Activated T-cell treated with anti-CD3 and anti-CD28 coated beads, Interleukin-2, amount 50 U/mL, for 72 hours (primary cell): ENCODE measurements at regions not wholly inside any gene's neighbourhood (a gene's known extent, or its start where the extent isn't known, plus 50 kb on each side); places are given as distances from the start of the nearest gene placed in this dataset.

ENCODE experiments used
- ATAC-seq, 2 donors: fragments of 150-1000 bp; cut with Tn5 transposase; replicated peaks in 1 of 2; 2 replicates each; pipeline ENCODE4 v1.10.0; 2021; ENCODE audit warnings: moderate library complexity in 2 of 2, mild to moderate bottlenecking in 1 of 2
- DNase-seq, 2 donors: peaks; one replicate each; pipeline ENCODE4 v3.0.0; 2021 to 2022; ENCODE audit warnings: mixed read lengths in 1 of 2
- H3K27ac Mint-ChIP-seq: one replicate; pipeline ENCODE4 v1.8.0; 2022; ENCODE audit warnings: mild to moderate bottlenecking, moderate library complexity, mixed read lengths
- H3K27me3 Mint-ChIP-seq: one replicate; pipeline ENCODE4 v1.8.0; 2022; ENCODE audit warnings: low read depth, mixed read lengths
- H3K36me3 Mint-ChIP-seq, 2 donors: one replicate each; pipeline ENCODE4 v1.8.0; 2022; ENCODE audit warnings: mixed read lengths in 2 of 2, mild to moderate bottlenecking in 1 of 2; ENCODE audit not compliant: insufficient read depth in 2 of 2
- H3K4me1 Mint-ChIP-seq: one replicate; pipeline ENCODE4 v1.8.0; 2022; ENCODE audit warnings: low read depth, mixed read lengths
- H3K4me3 Mint-ChIP-seq, 2 donors: one replicate each; pipeline ENCODE4 v1.8.0; 2022; ENCODE audit warnings: mild to moderate bottlenecking in 2 of 2, mixed read lengths in 2 of 2, moderate library complexity in 2 of 2
- H3K9me3 Mint-ChIP-seq, 2 donors: one replicate each; pipeline ENCODE4 v1.8.0; 2022; ENCODE audit warnings: mixed read lengths in 2 of 2

GRCh38 chr16:51433599-51433998 lies 282.5 kb upstream of the SALL1 start:
- no peaks in the 10 kb centered on the region for H3K27me3 Mint-ChIP-seq
- no peak overlapping the region for H3K27ac Mint-ChIP-seq
- H3K4me3 Mint-ChIP-seq, result no peak overlapping the region
- peaks cover 0 to 2% of the 10 kb centered on the region in 2 donors for H3K36me3 Mint-ChIP-seq
- H3K9me3 Mint-ChIP-seq, result peaks cover 8% of the 10 kb centered on the region in 2 donors
- DNase-seq (no peak), ATAC-seq (no peak)
- H3K4me1 Mint-ChIP-seq, result no peaks in the 10 kb centered on the region

GRCh38 chr16:51431517-51432241 lies 280.6 kb upstream of the SALL1 start:
- no peak overlapping the region for H3K4me3 Mint-ChIP-seq
- no peaks in the 10 kb centered on the region for H3K27me3 Mint-ChIP-seq

GRCh38 chr16:51430716-51431369 lies 279.8 kb upstream of the SALL1 start:
- Mint-ChIP-seq H3K4me1 (no peaks in the 10 kb centered on the region), H3K27me3 (no peaks in the 10 kb centered on the region), H3K9me3 (peaks cover 8 to 10% of the 10 kb centered on the region in 2 donors), H3K36me3 (peaks cover 0 to 2% of the 10 kb centered on the region in 2 donors), H3K27ac (no peak overlapping the region), H3K4me3 (no peak overlapping the region)
- ATAC-seq, result no peak
- DNase-seq, result no peak

More at GRCh38 chr16:51431517-51432241, 280.6 kb upstream of the SALL1 start:
- Mint-ChIP-seq H3K27ac (no peak overlapping the region), H3K4me1 (no peaks in the 10 kb centered on the region), H3K9me3 (peaks cover 8 to 10% of the 10 kb centered on the region in 2 donors), H3K36me3 (peaks cover 0 to 2% of the 10 kb centered on the region in 2 donors)
- no peak for DNase-seq
- no peak for ATAC-seq

DNA sequence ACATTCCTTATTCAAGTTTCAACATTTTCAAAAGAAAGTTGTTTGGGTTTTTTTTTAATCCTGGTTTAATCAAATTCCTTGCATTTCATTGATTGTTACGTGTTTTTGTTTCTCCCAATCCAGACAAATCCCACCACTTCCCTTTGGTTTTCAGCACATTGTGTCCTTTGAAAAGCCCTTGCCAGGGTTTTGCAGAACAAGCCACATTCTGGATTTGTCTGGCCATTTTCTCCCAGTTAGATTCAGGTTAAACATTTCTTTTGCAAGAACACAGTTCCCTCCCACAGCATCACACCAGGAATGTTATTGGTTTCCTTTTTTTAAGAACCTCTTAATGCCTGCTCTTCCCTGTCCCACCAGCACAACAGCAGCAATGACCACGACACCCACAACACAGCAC lies 278.0 kb upstream of the SALL1 start:
- H3K4me3 Mint-ChIP-seq, result no peak overlapping the region
- H3K9me3 Mint-ChIP-seq, result peaks cover 8 to 9% of the 10 kb centered on the region in 2 donors
- no peaks in the 10 kb centered on the region for H3K4me1 Mint-ChIP-seq
- no peak overlapping the region for H3K27ac Mint-ChIP-seq
- peaks cover 0 to 2% of the 10 kb centered on the region in 2 donors for H3K36me3 Mint-ChIP-seq
- H3K27me3 Mint-ChIP-seq, result no peaks in the 10 kb centered on the region
- ATAC-seq (no peak), DNase-seq (no peak)

DNA sequence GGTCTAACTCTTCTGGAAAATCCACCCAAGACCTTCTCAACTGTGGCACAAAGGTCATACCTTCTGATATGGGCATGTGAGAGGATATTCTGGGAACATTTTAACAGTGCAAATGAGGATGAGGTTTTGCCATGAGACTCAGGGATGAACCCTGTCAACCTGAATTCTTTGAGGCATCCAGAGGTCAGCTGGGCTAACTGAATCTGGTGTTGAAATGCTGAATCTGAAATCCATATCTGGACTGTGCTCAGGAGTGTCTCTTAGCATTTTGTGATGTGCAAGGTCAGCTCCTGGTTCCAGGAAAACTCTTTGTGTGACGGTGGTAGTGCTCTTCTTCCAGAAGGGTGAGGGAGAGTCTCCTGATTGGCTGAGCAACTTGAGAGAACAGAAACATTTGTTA lies 276.0 kb upstream of the SALL1 start:
- ATAC-seq (no peak), DNase-seq (no peak)
- no peak overlapping the region for H3K27ac Mint-ChIP-seq
- no peak overlapping the region for H3K4me3 Mint-ChIP-seq
- H3K27me3 Mint-ChIP-seq, result no peaks in the 10 kb centered on the region
- peaks cover 9% of the 10 kb centered on the region in 2 donors for H3K9me3 Mint-ChIP-seq
- no peaks in the 10 kb centered on the region for H3K4me1 Mint-ChIP-seq
- peaks cover 0 to 2% of the 10 kb centered on the region in 2 donors for H3K36me3 Mint-ChIP-seq

DNA sequence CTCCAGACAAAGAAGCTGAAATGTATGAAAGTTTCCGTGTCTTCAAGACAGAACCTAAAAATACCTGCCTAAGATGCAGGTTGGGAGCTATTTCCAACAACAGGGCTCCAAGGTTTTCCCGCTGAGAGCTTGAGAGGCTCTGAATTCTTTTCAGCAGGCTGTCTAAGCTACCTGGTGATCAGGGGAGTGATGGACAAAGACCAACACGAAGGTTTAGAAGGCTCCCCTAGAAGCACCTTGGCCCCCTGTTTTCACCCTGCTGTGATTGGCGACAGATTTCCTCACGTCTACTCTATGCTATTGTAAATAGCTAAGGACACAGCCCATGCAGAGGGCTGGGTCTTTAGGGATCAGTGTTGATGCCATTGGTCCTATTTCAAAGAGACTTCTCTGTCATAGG lies 275.2 kb upstream of the SALL1 start:
- no peaks in the 10 kb centered on the region for H3K27me3 Mint-ChIP-seq
- no peak overlapping the region for H3K27ac Mint-ChIP-seq
- peaks cover 7% of the 10 kb centered on the region in 2 donors for H3K9me3 Mint-ChIP-seq
- no peak overlapping the region for H3K4me3 Mint-ChIP-seq
- H3K4me1 Mint-ChIP-seq, result no peaks in the 10 kb centered on the region
- no peak for DNase-seq
- no peak for ATAC-seq
- H3K36me3 Mint-ChIP-seq, result peaks cover 0 to 2% of the 10 kb centered on the region in 2 donors

- Mint-ChIP-seq H3K9me3 (peaks cover 0 to 2% of the 10 kb centered on the region in 2 donors), H3K4me1 (no peaks in the 10 kb centered on the region), H3K36me3 (no peaks in the 10 kb centered on the region), H3K4me3 (no peak overlapping the region), H3K27me3 (no peaks in the 10 kb centered on the region), H3K27ac (no peak overlapping the region)
- no peak for DNase-seq
- ATAC-seq, result no peak
Observed at GRCh38 chr16:51420247-51420646, 269.2 kb upstream of the SALL1 start.

GRCh38 chr16:51419768-51420167 lies 268.7 kb upstream of the SALL1 start:
- Mint-ChIP-seq H3K27ac (no peak overlapping the region), H3K4me3 (no peak overlapping the region), H3K27me3 (no peaks in the 10 kb centered on the region), H3K36me3 (no peaks in the 10 kb centered on the region), H3K4me1 (no peaks in the 10 kb centered on the region), H3K9me3 (peaks cover 0 to 2% of the 10 kb centered on the region in 2 donors)
- DNase-seq (no peak), ATAC-seq (no peak)

GRCh38 chr16:51418258-51418657 lies 267.2 kb upstream of the SALL1 start:
- Mint-ChIP-seq H3K9me3 (no peaks in the 10 kb centered on the region), H3K27ac (no peak overlapping the region), H3K27me3 (no peaks in the 10 kb centered on the region), H3K36me3 (no peaks in the 10 kb centered on the region), H3K4me1 (no peaks in the 10 kb centered on the region), H3K4me3 (no peak overlapping the region)
- DNase-seq (no peak), ATAC-seq (no peak)

DNA sequence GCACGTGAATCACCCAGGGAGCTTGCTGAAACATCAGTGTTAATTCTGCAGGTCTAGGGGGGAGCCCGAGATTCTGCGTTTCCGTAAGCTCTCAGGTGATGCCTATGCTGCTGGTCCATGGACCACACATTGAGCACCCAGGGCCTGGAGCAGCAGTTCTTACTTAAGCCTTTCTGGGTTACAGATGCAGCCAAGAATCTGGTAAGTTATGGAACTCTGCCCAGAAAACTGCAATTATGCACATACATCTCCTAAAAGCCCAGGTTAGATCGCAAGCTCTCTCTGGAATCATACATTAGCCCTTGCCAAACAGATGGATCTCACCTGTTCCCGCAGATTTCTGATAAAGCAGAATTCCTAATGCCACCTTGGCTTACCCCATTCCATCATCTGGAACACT lies 265.9 kb upstream of the SALL1 start:
- Mint-ChIP-seq H3K9me3 (no peaks in the 10 kb centered on the region), H3K27me3 (no peaks in the 10 kb centered on the region), H3K27ac (no peak overlapping the region), H3K4me3 (no peak overlapping the region), H3K4me1 (no peaks in the 10 kb centered on the region), H3K36me3 (no peaks in the 10 kb centered on the region)
- ATAC-seq (no peak), DNase-seq (no peak)

GRCh38 chr16:51410125-51410524 lies 259.1 kb upstream of the SALL1 start:
- Mint-ChIP-seq H3K27ac (no peak overlapping the region), H3K9me3 (peaks cover 0 to 3% of the 10 kb centered on the region in 2 donors), H3K4me1 (no peaks in the 10 kb centered on the region), H3K27me3 (no peaks in the 10 kb centered on the region), H3K36me3 (no peaks in the 10 kb centered on the region), H3K4me3 (no peak overlapping the region)
- DNase-seq, result no peak
- no peak for ATAC-seq

DNA sequence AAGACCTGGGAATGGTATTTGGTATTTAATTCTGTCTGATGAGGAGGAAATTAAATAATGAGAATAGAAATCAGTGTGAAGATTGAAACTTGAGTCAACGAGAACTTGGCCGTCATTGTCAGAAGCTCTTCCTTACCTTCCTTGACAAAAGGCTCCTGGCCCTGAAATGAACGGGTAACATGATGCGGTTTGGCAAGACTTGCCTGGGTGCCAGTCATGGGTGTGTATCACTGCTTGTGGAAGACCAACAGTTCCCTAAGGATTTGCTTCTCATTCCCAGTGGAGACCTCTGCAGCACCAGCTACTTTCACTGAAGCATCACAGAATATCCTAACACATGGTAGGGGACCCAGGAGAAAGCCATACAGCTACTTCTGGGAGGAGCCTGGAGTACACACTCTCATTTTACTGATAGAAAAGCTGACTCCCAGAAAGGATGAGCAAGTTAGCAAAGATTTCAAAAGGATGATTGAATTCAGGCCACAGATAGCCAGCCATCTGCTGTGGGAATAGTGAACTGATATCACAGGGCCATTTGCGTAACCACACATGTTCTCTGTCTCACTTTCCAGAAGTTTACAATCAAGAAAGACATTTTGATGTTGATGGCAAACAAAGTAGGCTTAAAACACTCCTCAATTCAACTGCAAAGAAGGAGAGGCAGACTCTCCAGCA lies 258.1 kb upstream of the SALL1 start:
- Mint-ChIP-seq H3K9me3 (peaks cover 0 to 6% of the 10 kb centered on the region in 2 donors), H3K36me3 (no peaks in the 10 kb centered on the region), H3K4me3 (no peak overlapping the region), H3K27me3 (no peaks in the 10 kb centered on the region), H3K27ac (no peak overlapping the region), H3K4me1 (no peaks in the 10 kb centered on the region)
- ATAC-seq, result no peak
- no peak for DNase-seq

DNA sequence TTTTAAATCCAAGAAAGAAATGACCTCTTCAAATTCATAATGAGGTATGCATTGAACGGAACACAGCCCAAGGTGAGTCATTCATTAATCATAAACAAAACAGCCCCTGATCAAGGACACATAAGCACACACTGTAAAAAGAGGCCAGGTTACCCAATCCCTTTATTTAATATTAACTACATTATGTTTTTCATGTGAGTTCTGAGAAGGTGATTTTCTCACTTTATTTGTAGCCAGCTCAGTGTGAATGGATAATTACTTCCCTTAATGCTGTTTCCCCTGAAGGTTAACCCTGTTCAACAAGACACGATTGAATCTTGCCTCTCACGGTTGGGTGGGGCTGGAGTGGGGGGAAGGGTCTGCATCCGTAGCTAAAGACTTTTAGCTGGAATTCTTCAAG lies 257.3 kb upstream of the SALL1 start:
- Mint-ChIP-seq H3K36me3 (no peaks in the 10 kb centered on the region), H3K4me3 (no peak overlapping the region), H3K27me3 (no peaks in the 10 kb centered on the region), H3K27ac (no peak overlapping the region), H3K9me3 (peaks cover 0 to 9% of the 10 kb centered on the region in 2 donors), H3K4me1 (no peaks in the 10 kb centered on the region)
- no peak for DNase-seq
- ATAC-seq, result no peak
